Chondrocyte (in vitro differentiated cells): ENCODE measurements at regions not wholly inside any gene's neighbourhood (a gene's known extent, or its start where the extent isn't known, plus 50 kb on each side); places are given as distances from the start of the nearest gene placed in this dataset.

ENCODE experiments used
- DNase-seq: peaks from one replicate; pipeline ENCODE4 v3.0.0; 2021; ENCODE audit warnings: mixed read lengths, low spot score
- H3K27ac Mint-ChIP-seq: one replicate; pipeline ENCODE4 v1.8.0; 2021; ENCODE audit warnings: mild to moderate bottlenecking, moderate library complexity, mixed read lengths; ENCODE audit not compliant: unreplicated experiment
- H3K27me3 Mint-ChIP-seq: 2 replicates; pipeline ENCODE4 v1.8.0; 2021; ENCODE audit warnings: low read depth, mixed read lengths
- H3K36me3 Mint-ChIP-seq: 2 replicates; pipeline ENCODE4 v1.8.0; 2021; ENCODE audit warnings: low read depth, mixed read lengths
- H3K4me1 Mint-ChIP-seq: 2 replicates; pipeline ENCODE4 v1.8.0; 2021; ENCODE audit warnings: low read depth, mild to moderate bottlenecking, mixed read lengths
- H3K4me3 Mint-ChIP-seq: one replicate; pipeline ENCODE4 v1.8.0; 2021; ENCODE audit warnings: mild to moderate bottlenecking, moderate library complexity, mixed read lengths; ENCODE audit not compliant: unreplicated experiment
- H3K9me3 Mint-ChIP-seq: 2 replicates; pipeline ENCODE4 v1.8.0; 2021; ENCODE audit warnings: low read depth, mixed read lengths
- TF ChIP-seq, protein P1 (sequence below): fragments of 200-600 bp; sonication (generic); IDR thresholded peaks from 2 replicates; pipeline ENCODE4 v1.5.0; 2021; ENCODE audit warnings: antibody characterized with exemption, mild to moderate bottlenecking, moderate library complexity

DNA sequence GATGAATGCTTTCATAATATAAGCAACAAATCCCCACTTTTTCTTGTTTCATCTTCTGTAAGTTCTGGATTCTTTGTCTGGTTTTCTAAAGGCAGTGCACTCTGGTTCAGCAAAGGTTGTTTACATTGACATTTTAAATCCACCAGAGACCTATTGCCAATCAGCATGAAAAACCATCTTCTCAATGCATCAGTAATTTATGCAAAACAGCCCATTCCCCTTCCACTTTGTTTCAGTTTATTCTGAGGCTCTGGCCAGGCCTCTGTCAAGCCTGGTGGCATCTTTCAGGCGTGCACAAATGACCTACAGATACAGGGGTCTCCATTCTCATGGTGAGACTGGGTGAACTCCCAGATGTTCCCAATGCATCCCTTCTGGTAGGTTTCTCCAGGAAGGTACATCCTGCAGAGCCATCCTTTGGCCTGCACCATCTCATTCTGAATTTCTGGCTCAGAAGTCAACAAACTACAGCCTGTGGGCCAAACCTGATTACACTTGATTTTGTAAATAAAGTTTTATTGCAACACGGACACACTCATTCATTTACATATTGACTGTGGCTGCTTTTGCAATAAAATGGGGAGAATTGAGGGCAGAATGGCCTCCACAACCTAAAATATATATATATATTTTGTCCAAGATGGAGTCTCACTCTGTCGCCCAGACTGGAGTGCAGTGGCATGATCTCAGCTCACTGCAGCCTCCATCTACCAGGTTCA, 405.4 kb downstream of the PREX1 start:
- no peaks in the 10 kb centered on the region for H3K4me1 Mint-ChIP-seq
- H3K4me3 Mint-ChIP-seq: no peak overlapping the region
- H3K36me3 Mint-ChIP-seq: no peaks in the 10 kb centered on the region
- no peak for DNase-seq
- TF ChIP-seq, protein P1, sequence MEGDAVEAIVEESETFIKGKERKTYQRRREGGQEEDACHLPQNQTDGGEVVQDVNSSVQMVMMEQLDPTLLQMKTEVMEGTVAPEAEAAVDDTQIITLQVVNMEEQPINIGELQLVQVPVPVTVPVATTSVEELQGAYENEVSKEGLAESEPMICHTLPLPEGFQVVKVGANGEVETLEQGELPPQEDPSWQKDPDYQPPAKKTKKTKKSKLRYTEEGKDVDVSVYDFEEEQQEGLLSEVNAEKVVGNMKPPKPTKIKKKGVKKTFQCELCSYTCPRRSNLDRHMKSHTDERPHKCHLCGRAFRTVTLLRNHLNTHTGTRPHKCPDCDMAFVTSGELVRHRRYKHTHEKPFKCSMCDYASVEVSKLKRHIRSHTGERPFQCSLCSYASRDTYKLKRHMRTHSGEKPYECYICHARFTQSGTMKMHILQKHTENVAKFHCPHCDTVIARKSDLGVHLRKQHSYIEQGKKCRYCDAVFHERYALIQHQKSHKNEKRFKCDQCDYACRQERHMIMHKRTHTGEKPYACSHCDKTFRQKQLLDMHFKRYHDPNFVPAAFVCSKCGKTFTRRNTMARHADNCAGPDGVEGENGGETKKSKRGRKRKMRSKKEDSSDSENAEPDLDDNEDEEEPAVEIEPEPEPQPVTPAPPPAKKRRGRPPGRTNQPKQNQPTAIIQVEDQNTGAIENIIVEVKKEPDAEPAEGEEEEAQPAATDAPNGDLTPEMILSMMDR: no peak
- no peaks in the 10 kb centered on the region for H3K9me3 Mint-ChIP-seq
- peaks cover 35% of the 10 kb centered on the region for H3K27me3 Mint-ChIP-seq
- H3K27ac Mint-ChIP-seq: no peak overlapping the region

DNA sequence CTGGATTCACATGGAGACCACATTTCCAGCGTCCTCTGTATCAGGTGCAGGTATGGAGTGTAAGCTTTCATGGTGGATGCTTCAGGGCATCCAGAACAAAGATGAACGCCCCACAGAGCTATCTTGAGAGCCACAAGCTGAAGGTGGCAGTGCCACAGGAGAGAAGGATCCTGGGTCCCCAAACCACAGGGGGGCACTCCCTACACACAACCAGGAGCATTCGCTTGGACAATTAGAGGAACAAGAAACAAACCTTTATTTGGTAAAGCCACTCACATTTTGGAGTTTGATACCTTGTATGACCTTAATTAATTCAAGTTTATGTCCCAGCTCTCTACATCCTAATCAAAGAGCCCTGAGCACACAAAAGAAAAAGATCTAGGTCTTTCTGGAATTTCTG, 406.3 kb downstream of the PREX1 start:
- H3K27me3 Mint-ChIP-seq: peaks cover 38% of the 10 kb centered on the region
- H3K27ac Mint-ChIP-seq: no peak overlapping the region
- no peak overlapping the region for H3K4me3 Mint-ChIP-seq
- no peaks in the 10 kb centered on the region for H3K9me3 Mint-ChIP-seq
- TF ChIP-seq, protein P1: no peak
- H3K36me3 Mint-ChIP-seq: no peaks in the 10 kb centered on the region
- no peak for DNase-seq
- H3K4me1 Mint-ChIP-seq: no peaks in the 10 kb centered on the region

DNA sequence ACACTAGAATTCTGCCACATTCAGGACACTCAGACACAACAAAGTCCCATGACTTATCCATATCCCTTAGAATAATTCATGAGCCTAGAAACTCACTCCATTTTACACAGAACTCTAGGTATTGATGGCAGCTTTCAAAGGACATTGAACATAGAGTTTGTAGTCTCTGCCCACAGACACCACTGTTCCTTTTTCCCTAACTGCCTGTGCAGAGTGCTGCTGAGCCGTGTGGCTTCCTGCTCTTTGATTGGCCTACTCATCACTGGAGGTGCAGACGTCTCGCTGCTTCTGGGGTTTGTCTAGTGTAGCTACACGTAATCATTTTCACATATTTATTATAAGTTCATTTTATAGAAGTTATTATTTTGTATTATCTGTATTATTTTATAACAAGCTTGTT, 407.6 kb downstream of the PREX1 start:
- Mint-ChIP-seq H3K4me1 (no peaks in the 10 kb centered on the region), H3K9me3 (no peaks in the 10 kb centered on the region), H3K36me3 (no peaks in the 10 kb centered on the region), H3K27me3 (peaks cover 26% of the 10 kb centered on the region), H3K27ac (no peak overlapping the region), H3K4me3 (no peak overlapping the region)
- DNase-seq: no peak
- TF ChIP-seq, protein P1: no peak

DNA sequence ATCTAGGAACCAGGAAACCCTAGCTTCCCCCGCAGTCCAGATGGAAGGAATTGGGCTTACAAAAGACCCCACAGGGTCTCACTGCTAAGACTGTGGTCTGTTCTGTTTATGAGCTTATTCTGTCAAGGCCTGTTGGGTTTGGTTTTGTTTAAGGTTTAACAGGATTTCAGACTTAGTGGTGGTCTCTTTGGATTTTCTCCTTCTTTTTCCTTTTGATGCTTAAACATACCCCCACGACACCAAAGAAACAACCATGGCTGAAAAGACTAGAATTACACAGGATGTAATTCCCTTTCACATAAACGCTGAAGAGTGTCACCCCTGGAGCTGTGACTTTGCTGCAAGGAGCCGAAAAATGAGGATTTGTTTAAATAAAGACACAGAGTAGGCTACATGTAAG, 408.6 kb downstream of the PREX1 start:
- H3K27me3 Mint-ChIP-seq: peaks cover 23% of the 10 kb centered on the region
- H3K27ac Mint-ChIP-seq: no peak overlapping the region
- no peaks in the 10 kb centered on the region for H3K36me3 Mint-ChIP-seq
- H3K4me1 Mint-ChIP-seq: no peaks in the 10 kb centered on the region
- H3K9me3 Mint-ChIP-seq: no peaks in the 10 kb centered on the region
- no peak overlapping the region for H3K4me3 Mint-ChIP-seq
- no peak for DNase-seq
- TF ChIP-seq, protein P1: no peak

DNA sequence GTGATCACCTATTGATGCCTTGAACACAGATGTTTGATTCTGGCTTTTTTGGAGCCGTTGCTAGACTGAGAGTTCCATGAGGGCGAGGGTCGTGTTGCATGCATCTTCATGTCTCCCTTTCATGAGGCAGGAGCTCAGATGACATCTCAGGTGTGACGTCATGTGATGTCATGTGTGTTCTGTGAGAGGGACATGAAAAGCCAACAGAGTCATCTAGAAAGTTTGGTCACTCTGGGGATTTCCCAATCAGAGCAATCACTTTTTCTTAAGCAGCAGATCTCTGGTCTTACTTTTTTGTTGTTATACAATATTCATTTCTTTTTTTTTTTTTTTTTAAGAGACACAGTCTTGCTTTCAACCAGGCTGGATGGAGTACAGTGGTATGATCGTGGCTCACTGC, 411.8 kb downstream of the PREX1 start:
- Mint-ChIP-seq H3K9me3 (no peaks in the 10 kb centered on the region), H3K27ac (no peak overlapping the region), H3K27me3 (peaks cover 31% of the 10 kb centered on the region), H3K4me3 (no peak overlapping the region), H3K4me1 (no peaks in the 10 kb centered on the region), H3K36me3 (no peaks in the 10 kb centered on the region)
- TF ChIP-seq, protein P1: no peak
- DNase-seq: no peak
